ENCODE measurements at regions not wholly inside any gene's neighbourhood (a gene's known extent, or its start where the extent isn't known, plus 50 kb on each side); places are given as distances from the start of the nearest gene placed in this dataset.

DNA sequence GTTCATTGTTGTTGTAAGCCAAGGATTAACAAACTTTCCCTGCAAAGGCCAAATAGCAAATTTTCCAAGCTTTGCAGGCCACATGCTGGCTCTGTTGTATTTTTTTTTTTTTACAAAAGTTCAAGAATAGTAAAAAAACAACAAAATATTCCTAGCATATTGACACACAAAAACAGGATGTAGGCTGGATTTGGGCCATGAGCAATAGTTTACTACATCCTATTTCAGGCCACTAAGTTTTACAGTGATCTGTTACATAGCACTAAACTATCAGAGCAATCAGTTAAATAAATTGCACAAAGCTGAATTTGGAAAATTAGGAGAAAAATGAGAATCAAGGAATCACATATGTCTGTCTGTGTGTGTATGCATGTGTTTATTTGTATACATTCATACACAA lies 491.8 kb upstream of the GHITM start:
- Mint-ChIP-seq H3K36me3 (ENCODE audit: low read depth, unreplicated experiment) (no peaks in the 10 kb centered on the region), H3K4me1 (ENCODE audit: low read depth, unreplicated experiment) (peaks cover 8% of the 10 kb centered on the region), H3K9me3 (ENCODE audit: unreplicated experiment) (no peaks in the 10 kb centered on the region), H3K4me3 (ENCODE audit: unreplicated experiment) (no peak overlapping the region), H3K27me3 (ENCODE audit: low read depth, unreplicated experiment) (no peaks in the 10 kb centered on the region), H3K27ac (ENCODE audit: unreplicated experiment) (no peak overlapping the region)
- FAIRE-seq, result no peak
- no peak for DNase-seq (ENCODE audit: low read depth)
- H3K27me3 ChIP-seq (ENCODE audit: insufficient read depth, low read length), result no peaks in the 10 kb centered on the region
- H3K4me2 ChIP-seq (ENCODE audit: low read length), result no peak overlapping the region
- H2AFZ ChIP-seq (ENCODE audit: low read depth, low read length), result no peak overlapping the region
- no peaks in the 10 kb centered on the region for H4K20me1 ChIP-seq (ENCODE audit: insufficient read depth, low read length)
- no peaks in the 10 kb centered on the region for H3K36me3 ChIP-seq (ENCODE audit: insufficient read depth, low read length)
- H3K79me2 ChIP-seq (ENCODE audit: insufficient read depth, low read length), result no peaks in the 10 kb centered on the region
- no peaks in the 10 kb centered on the region for H3K4me1 ChIP-seq (ENCODE audit: insufficient read depth, low read length)
- H3K27ac ChIP-seq (ENCODE audit: low read depth, low read length), result no peak overlapping the region
- H3K9ac ChIP-seq (ENCODE audit: low read length), result no peak overlapping the region
- no peak overlapping the region for H3K4me3 ChIP-seq (ENCODE audit: insufficient read depth, low read depth, low read length)
- no peaks in the 10 kb centered on the region for H3K9me3 ChIP-seq (ENCODE audit: insufficient read depth, low read depth, low read length)
- TF ChIP-seq EZH2 (IDR thresholded peaks at IDR 0.05; ENCODE audit: insufficient read depth, low read length), result no peak
- TF ChIP-seq, protein P1, sequence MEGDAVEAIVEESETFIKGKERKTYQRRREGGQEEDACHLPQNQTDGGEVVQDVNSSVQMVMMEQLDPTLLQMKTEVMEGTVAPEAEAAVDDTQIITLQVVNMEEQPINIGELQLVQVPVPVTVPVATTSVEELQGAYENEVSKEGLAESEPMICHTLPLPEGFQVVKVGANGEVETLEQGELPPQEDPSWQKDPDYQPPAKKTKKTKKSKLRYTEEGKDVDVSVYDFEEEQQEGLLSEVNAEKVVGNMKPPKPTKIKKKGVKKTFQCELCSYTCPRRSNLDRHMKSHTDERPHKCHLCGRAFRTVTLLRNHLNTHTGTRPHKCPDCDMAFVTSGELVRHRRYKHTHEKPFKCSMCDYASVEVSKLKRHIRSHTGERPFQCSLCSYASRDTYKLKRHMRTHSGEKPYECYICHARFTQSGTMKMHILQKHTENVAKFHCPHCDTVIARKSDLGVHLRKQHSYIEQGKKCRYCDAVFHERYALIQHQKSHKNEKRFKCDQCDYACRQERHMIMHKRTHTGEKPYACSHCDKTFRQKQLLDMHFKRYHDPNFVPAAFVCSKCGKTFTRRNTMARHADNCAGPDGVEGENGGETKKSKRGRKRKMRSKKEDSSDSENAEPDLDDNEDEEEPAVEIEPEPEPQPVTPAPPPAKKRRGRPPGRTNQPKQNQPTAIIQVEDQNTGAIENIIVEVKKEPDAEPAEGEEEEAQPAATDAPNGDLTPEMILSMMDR (IDR thresholded peaks at IDR 0.05; ENCODE audit: insufficient read depth, low read depth, low read length), result no peak

DNA sequence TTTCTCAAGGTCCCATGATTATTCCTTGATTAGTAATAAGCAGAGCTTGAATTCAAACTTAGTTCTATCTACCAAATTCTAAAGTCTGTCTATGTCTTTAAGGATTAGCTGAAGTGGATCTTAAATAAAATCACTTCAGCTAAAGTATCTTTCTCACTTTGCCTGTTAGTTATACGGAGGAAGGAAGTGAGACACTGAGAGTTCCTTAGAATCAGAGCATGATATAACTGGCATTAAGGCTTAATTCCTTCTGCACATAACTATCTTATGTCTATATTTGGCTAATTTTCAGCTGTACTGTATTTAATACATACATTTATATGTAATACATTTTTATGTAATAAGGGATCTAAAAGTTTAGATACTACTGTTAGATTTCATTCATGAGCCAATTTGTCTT lies 491.1 kb upstream of the GHITM start:
- H4K20me1 ChIP-seq (ENCODE audit: insufficient read depth, low read length), result no peaks in the 10 kb centered on the region
- no peaks in the 10 kb centered on the region for H3K9me3 Mint-ChIP-seq (ENCODE audit: unreplicated experiment)
- H3K4me1 ChIP-seq (ENCODE audit: insufficient read depth, low read length), result no peaks in the 10 kb centered on the region
- no peak overlapping the region for H3K9ac ChIP-seq (ENCODE audit: low read length)
- no peak overlapping the region for H3K27ac ChIP-seq (ENCODE audit: low read depth, low read length)
- no peak overlapping the region for H3K4me3 ChIP-seq (ENCODE audit: insufficient read depth, low read depth, low read length)
- no peak overlapping the region for H3K4me2 ChIP-seq (ENCODE audit: low read length)
- peaks cover 8% of the 10 kb centered on the region for H3K4me1 Mint-ChIP-seq (ENCODE audit: low read depth, unreplicated experiment)
- no peak overlapping the region for H2AFZ ChIP-seq (ENCODE audit: low read depth, low read length)
- no peak overlapping the region for H3K4me3 Mint-ChIP-seq (ENCODE audit: unreplicated experiment)
- no peak for FAIRE-seq
- no peaks in the 10 kb centered on the region for H3K27me3 Mint-ChIP-seq (ENCODE audit: low read depth, unreplicated experiment)
- H3K79me2 ChIP-seq (ENCODE audit: insufficient read depth, low read length), result no peaks in the 10 kb centered on the region
- TF ChIP-seq, protein P1 (IDR thresholded peaks at IDR 0.05; ENCODE audit: insufficient read depth, low read depth, low read length), result no peak
- no peak for TF ChIP-seq EZH2 (IDR thresholded peaks at IDR 0.05; ENCODE audit: insufficient read depth, low read length)
- no peaks in the 10 kb centered on the region for H3K27me3 ChIP-seq (ENCODE audit: insufficient read depth, low read length)
- H3K36me3 Mint-ChIP-seq (ENCODE audit: low read depth, unreplicated experiment), result no peaks in the 10 kb centered on the region
- DNase-seq (ENCODE audit: low read depth), result no peak
- H3K9me3 ChIP-seq (ENCODE audit: insufficient read depth, low read depth, low read length), result no peaks in the 10 kb centered on the region
- no peaks in the 10 kb centered on the region for H3K36me3 ChIP-seq (ENCODE audit: insufficient read depth, low read length)
- H3K27ac Mint-ChIP-seq (ENCODE audit: unreplicated experiment), result no peak overlapping the region

DNA sequence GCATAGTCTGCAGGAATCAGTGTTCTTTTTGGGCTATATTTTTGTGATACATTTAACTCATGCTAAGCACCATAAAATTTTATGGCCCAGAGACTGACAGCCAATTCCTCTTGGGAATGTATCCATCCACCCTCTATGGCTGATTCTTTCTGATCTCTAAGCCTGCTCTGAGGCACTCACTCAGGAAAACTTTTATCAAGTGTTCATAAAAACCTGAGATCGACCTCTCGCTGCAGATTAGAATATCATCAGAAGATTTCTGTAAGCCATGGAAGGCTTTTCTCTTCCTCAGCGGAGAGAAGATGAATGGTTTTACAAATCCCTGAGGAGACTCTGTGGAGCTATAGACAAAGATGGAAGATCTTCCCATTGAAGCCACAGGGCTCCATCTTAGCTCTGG lies 489.8 kb upstream of the GHITM start:
- no peaks in the 10 kb centered on the region for H3K79me2 ChIP-seq (ENCODE audit: insufficient read depth, low read length)
- no peak overlapping the region for H3K4me3 ChIP-seq (ENCODE audit: insufficient read depth, low read depth, low read length)
- H3K4me1 ChIP-seq (ENCODE audit: insufficient read depth, low read length), result no peaks in the 10 kb centered on the region
- Mint-ChIP-seq H3K4me1 (ENCODE audit: low read depth, unreplicated experiment) (peaks cover 8% of the 10 kb centered on the region), H3K36me3 (ENCODE audit: low read depth, unreplicated experiment) (no peaks in the 10 kb centered on the region), H3K9me3 (ENCODE audit: unreplicated experiment) (no peaks in the 10 kb centered on the region), H3K4me3 (ENCODE audit: unreplicated experiment) (no peak overlapping the region), H3K27ac (ENCODE audit: unreplicated experiment) (no peak overlapping the region), H3K27me3 (ENCODE audit: low read depth, unreplicated experiment) (no peaks in the 10 kb centered on the region)
- no peak overlapping the region for H3K4me2 ChIP-seq (ENCODE audit: low read length)
- no peaks in the 10 kb centered on the region for H4K20me1 ChIP-seq (ENCODE audit: insufficient read depth, low read length)
- no peaks in the 10 kb centered on the region for H3K36me3 ChIP-seq (ENCODE audit: insufficient read depth, low read length)
- no peak overlapping the region for H3K27ac ChIP-seq (ENCODE audit: low read depth, low read length)
- H3K9me3 ChIP-seq (ENCODE audit: insufficient read depth, low read depth, low read length), result no peaks in the 10 kb centered on the region
- FAIRE-seq (no peak), DNase-seq (ENCODE audit: low read depth) (no peak)
- H3K27me3 ChIP-seq (ENCODE audit: insufficient read depth, low read length), result no peaks in the 10 kb centered on the region
- no peak overlapping the region for H2AFZ ChIP-seq (ENCODE audit: low read depth, low read length)
- TF ChIP-seq, protein P1 (IDR thresholded peaks at IDR 0.05; ENCODE audit: insufficient read depth, low read depth, low read length), result no peak
- no peak for TF ChIP-seq EZH2 (IDR thresholded peaks at IDR 0.05; ENCODE audit: insufficient read depth, low read length)
- no peak overlapping the region for H3K9ac ChIP-seq (ENCODE audit: low read length)
